Fibroblast of the aortic adventitia (primary cell): ENCODE measurements at regions not wholly inside any gene's neighbourhood (a gene's known extent, or its start where the extent isn't known, plus 50 kb on each side); places are given as distances from the start of the nearest gene placed in this dataset.
A peak's percentile ranks its signal among the peaks of the same experiment; 100 is the strongest.

Experiments
- DNase-seq: peaks from one replicate; pipeline ENCODE4 v3.0.0-alpha.2; 2010; ENCODE audit warnings: low read depth
- H3K4me3 ChIP-seq: 2 replicates; pipeline ENCODE4 v1.5.1; 2011; ENCODE audit warnings: low read depth, mild to moderate bottlenecking, control low read depth, low read length, moderate library complexity
- CTCF ChIP-seq: IDR thresholded peaks from 2 replicates; pipeline ENCODE4 v1.5.1; 2011; ENCODE audit warnings: mild to moderate bottlenecking, low read length, control low read depth, inconsistent platforms; ENCODE audit not compliant: insufficient read depth

- DNase-seq = peak; percentile 9
- TF ChIP-seq CTCF = no peak
- H3K4me3 ChIP-seq = no peak overlapping the region
These were observed 82.1 kb downstream of the UNC5CL start for GRCh38 chr6:40956936-40957335.

- no peak overlapping the region for H3K4me3 ChIP-seq
- no peak for DNase-seq
- no peak for TF ChIP-seq CTCF
These were observed 83.9 kb downstream of the UNC5CL start for GRCh38 chr6:40955178-40955545.

- no peak for DNase-seq
- no peak for TF ChIP-seq CTCF
These were observed 84.4 kb downstream of the UNC5CL start for GRCh38 chr6:40954446-40955177.

GRCh38 chr6:40953486-40953885 lies 85.5 kb downstream of the UNC5CL start:
- DNase-seq = peak; percentile 25
- TF ChIP-seq CTCF = no peak
- no peak overlapping the region for H3K4me3 ChIP-seq

More at GRCh38 chr6:40954446-40955177, 84.4 kb downstream of the UNC5CL start:
- H3K4me3 ChIP-seq = no peak overlapping the region

GRCh38 chr6:40950986-40951698 lies 87.9 kb downstream of the UNC5CL start:
- TF ChIP-seq CTCF = no peak
- no peak overlapping the region for H3K4me3 ChIP-seq
- peak; percentile 27 for DNase-seq

- no peak for DNase-seq
These were observed 90.5 kb downstream of the UNC5CL start for GRCh38 chr6:40948570-40948969.

More at GRCh38 chr6:40948570-40948969, 90.5 kb downstream of the UNC5CL start:
- TF ChIP-seq CTCF = no peak
- H3K4me3 ChIP-seq = no peak overlapping the region
